ENCODE measurements at regions not wholly inside any gene's neighbourhood (a gene's known extent, or its start where the extent isn't known, plus 50 kb on each side); places are given as distances from the start of the nearest gene placed in this dataset.

DNA sequence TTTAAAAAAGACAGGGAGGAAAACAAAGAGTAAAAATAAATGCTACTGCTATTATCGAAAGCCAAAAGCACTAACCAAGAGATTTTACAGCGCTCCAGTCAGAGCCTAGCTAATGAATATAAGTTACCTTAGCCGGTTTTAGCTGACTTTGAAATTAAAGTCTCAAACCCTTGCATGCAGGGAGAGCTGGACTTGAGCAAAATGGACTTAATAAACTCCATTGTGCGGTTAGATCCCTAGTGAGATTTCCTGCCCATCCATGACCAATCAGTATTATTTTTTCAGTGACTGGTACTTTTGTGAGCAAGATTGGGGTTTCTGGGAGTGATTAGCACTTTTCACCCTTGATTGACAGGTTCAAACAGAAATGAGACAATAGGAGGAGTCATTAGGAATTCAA lies 333.4 kb upstream of the ADGRL2 start:
- DNase-seq: no peak

DNA sequence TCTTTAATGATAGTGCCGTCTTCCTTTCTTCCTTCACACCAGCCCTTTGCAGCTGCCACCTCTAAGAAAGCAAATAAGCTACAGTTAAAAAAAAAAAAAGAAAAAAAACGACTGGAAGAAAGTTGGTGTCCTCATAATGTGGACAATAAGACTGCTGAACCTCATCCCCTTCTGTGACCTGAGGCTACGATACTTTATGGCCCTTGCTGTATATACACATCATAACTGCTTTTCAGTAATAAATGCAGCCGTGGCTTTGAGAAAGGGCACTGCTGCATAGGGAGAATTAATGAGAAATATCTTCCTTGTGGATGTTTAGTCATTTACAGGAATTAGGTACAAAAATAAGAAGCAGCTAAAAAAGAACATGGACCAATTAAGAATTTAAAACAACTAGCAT lies 333.8 kb upstream of the ADGRL2 start:
- no peak for DNase-seq

GRCh38 chr1:81463936-81464837 lies 336.5 kb upstream of the ADGRL2 start:
- no peak for DNase-seq

DNA sequence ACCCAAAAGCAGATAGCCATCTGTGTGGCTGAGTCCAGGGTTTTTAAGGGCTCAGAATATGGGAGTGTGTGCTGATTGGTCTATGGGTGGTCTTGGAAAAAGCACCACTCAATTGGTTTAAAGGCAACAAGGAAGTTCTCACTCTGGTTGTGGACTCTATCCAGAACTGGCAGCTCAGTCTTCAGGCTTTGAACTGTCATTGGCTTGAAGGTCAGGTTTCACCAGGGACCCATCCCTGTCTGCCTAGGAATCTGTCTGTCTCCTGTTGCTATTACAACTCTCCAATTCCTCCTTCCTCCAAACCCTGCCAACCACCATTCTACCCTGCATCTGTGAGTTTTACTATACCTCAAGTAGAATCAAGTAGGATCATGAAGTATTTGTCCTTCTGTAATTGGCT lies 341.7 kb upstream of the ADGRL2 start:
- no peak for DNase-seq

DNA sequence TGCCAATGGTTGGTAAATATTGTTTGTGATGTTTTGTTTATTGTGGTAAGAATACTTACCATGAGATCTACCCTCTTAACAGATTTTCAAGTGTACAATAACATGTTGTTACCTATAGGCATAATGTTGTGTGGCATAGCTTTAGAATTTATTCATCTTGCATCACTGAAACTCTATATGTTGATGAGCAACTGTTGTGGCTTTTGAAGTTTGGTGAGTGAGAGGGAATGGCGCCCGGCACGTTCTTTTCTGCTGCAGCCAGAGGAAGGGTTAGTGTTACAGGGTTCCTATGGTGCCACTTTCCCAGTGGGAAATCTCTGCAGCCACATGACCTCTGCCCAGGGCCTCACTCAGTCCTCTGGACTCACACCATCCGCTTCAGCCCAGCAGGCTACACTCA lies 342.5 kb upstream of the ADGRL2 start:
- no peak for DNase-seq

- no peak for DNase-seq
These were observed 345.3 kb upstream of the ADGRL2 start for GRCh38 chr1:81455481-81455880.

DNA sequence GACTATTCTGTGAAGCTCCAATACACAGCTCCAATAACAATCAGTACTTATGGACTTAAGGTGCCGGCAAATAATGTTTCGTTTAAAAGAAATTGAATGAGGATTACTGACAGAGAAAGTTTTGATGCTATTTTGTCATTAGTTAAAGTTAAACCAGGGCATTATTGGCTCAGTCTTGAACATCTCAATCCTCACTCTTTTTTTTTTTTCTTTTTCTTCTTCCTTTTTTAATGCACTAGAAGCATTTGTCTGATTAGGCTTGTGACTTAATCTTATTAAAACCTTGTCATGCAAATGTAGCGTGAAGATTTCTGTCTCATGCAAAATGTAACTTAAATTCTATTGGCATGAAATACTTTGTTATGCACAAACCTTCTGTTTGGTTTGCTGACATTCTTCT lies 346.8 kb upstream of the ADGRL2 start:
- no peak for DNase-seq

- no peak for DNase-seq
These were observed 347.4 kb upstream of the ADGRL2 start for GRCh38 chr1:81453367-81453703.

- no peak for DNase-seq
These were observed 347.9 kb upstream of the ADGRL2 start for GRCh38 chr1:81452693-81453366.

- no peak for DNase-seq
These were observed 350.9 kb upstream of the ADGRL2 start for GRCh38 chr1:81449786-81450185.

- DNase-seq: no peak
These were observed 354.6 kb upstream of the ADGRL2 start for GRCh38 chr1:81446000-81446669.

DNA sequence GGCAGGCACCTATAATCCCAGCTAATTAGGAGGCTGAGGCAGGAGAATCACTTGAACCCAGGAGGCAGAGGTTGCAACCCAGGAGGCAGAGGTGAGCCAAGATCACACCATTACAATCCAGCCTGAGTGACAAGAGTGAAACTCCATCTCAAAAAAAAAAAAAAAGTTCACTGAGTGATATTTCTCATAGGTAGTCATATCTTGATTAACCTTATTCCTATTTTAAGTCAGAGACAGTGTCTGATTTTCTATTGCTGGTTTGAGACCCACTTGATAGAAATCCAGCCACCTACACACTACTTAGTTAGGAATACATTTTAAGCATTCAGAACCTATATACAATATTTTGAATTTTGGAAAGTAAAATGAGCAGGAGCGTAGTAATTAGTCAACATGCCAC lies 357.4 kb upstream of the ADGRL2 start:
- DNase-seq: no peak

DNA sequence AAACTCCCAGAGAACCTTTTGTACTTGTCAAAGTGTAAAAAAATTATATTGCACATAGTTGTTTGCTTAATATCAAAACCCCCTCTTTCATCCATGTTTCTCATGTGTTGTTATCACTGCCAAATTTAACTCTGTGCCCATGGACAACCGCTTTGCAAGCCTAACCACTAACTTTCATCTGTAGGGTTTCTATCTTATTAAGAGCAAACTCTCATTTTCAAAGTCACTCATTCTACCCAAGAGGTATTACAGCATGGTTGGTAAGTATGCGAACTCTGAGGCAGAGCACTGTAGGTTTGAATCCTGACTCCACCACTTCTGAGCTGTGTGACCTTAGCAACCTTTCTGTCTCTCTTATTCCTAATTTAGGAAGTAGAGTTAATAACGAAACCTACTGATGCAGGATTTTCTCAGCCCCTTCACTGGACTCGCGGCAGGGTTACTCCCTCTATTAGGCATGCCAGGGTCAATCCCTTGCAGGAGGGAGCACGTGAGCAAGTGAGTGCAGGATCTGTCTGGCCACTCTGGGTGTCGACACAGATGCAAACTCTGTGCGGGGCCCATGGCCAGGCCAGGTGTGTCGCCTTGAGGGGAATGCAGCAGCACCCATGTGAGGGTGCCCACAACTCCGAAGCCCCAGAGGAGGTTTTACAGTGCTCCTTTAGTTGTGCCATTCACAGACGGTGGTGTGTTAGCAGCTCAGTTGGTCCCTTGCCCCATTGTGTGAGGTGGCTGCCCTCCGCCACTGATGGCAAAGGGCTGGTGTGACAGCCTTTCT lies 361.5 kb upstream of the ADGRL2 start:
- DNase-seq: no peak

- DNase-seq: no peak
These were observed 363.1 kb upstream of the ADGRL2 start for GRCh38 chr1:81437649-81438048.

- no peak for DNase-seq
These were observed 363.5 kb upstream of the ADGRL2 start for GRCh38 chr1:81437213-81437612.

DNA sequence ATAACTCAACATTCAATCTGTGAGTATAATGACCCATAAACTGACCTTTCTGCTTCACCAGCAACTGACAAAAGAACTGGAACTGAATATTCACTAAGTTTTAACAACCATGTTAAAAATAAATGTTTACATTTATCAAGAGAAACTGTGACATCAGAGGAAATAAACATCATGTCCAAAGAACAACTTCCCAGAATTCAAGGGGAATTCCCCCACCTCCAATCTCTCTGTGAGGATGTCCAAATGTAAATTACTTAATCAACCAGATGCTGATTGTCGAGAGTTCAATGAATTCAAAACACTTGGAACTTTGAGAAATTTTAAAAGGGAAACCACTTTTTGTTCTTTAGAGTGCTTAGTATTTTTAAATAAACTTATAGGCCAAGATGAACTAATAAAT lies 365.6 kb upstream of the ADGRL2 start:
- no peak for DNase-seq

DNA sequence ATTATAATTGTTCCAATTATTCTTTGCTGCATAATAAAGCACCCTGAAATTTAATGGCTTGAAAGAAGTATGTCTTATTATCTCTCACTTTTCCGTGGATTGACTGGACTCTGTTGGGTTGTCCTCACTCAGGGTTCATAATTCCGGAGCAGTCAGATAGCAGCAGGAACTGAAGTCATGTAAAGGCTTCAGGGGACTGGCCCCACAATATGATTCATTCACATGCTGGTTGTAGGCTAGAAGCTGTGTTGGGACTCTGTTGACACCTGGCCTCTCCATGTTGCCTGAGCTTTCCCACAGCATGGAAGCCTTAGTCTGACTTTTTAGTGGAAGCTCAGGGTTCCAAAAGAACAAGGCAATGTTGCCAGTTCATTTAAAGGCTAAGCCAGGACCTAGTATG lies 367.1 kb upstream of the ADGRL2 start:
- DNase-seq: no peak

DNA sequence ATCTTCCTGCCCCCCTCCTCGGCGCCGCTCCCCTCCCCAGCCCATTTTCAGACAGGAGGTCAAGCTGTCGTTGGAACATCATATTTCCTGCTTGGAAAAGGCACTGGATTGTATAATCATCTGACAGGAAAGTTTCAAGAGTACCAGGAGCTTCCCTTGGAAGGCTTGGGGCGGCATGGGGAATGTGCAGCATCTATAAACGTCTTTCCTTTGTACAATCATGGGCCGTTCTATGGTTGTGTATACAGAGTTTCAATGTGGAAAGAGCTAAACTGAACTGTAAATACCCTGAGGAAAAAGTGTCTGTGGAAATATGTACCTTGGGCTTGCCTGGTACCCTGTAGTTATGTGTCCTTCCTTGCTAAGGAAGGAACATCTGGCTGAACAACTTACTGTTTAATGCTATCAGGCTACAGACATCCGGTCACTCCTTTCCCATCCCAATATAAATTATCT lies 368.1 kb upstream of the ADGRL2 start:
- no peak for DNase-seq

DNA sequence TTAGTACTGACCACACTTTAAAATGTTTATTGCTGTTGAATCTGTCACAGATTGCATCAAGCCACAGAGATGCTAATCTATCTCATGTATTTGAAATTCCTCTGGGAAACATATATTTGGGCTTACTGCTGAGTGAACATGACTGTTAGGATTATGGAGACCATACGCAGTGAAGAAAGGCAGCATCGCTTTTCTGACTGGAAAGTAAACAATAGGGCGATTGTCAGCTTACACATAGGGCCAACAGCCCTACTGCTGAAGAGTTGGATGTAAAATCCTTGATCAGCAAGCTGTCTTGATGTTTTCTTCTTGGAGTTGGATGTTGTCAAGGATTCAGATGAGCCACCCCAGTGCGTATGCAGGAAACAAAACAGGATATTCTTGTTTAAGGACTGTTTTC lies 368.7 kb upstream of the ADGRL2 start:
- no peak for DNase-seq

GRCh38 chr1:81431624-81432000 lies 369.1 kb upstream of the ADGRL2 start:
- DNase-seq: no peak

DNA sequence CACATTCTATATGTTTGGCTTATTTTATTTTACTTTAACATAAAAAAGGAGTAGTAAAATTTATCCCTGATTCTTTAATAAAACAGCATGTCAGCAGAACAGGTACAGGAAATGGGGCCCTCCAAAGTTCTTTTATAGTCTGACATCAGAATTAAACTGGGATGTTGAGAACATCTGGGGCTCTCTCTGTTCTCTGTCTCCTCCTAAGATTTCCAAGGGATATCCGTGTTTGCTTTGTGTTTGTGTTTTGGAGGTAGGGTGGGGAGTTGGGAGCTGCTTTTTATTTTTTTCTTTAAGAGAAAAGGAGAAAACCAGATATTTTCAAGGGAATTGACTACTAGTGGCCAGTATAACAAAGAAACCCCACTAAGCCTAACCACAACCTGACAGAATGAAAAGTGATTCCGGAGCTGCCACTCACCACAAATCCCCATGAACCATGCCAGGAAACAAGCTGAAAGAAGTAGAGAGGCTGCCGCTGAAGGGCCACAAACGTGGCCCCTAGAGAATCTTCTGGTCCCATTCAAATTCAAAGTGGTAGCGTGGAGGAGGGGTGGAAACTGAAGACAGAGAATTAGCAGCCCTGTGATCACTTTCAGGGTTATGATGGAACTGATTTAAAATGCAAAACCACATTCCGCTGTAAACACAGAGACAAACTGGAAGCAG lies 369.6 kb upstream of the ADGRL2 start:
- no peak for DNase-seq

GRCh38 chr1:81430236-81430938 lies 370.3 kb upstream of the ADGRL2 start:
- no peak for DNase-seq
